Cardiac muscle cell (in vitro differentiated cells and primary cell): ENCODE measurements at regions not wholly inside any gene's neighbourhood (a gene's known extent, or its start where the extent isn't known, plus 50 kb on each side); places are given as distances from the start of the nearest gene placed in this dataset.

Experiments
- DNase-seq, 2 donors: peaks; one replicate each; pipeline versions ENCODE4 v3.0.0 to v3.0.0-alpha.2; 2010 to 2017; ENCODE audit warnings: low read depth in 1 of 2, low spot score in 1 of 2
- H3K27ac ChIP-seq: fragments of 200-600 bp; sonication (generic); 2 replicates; pipeline ENCODE4 v1.5.1; 2016
- H3K27me3 ChIP-seq: fragments of 200-600 bp; sonication (generic); 2 replicates; pipeline ENCODE4 v1.6.0; 2016; ENCODE audit warnings: control low read depth
- H3K36me3 ChIP-seq: fragments of 200-600 bp; sonication (generic); 2 replicates; pipeline ENCODE4 v1.5.1; 2016; ENCODE audit warnings: control low read depth
- H3K4me1 ChIP-seq: fragments of 200-600 bp; sonication (generic); 2 replicates; pipeline ENCODE4 v1.8.1; 2017; ENCODE audit warnings: low read depth, mild to moderate bottlenecking, mixed run types
- H3K4me3 ChIP-seq: fragments of 200-600 bp; sonication (generic); 2 replicates; pipeline ENCODE4 v1.5.1; 2016; ENCODE audit warnings: mild to moderate bottlenecking
- H3K9me3 ChIP-seq: fragments of 200-600 bp; sonication (generic); 2 replicates; pipeline ENCODE4 v1.5.1; 2017; ENCODE audit warnings: low read depth, mild to moderate bottlenecking, control low read depth
- CTCF ChIP-seq: IDR thresholded peaks from 2 replicates; pipeline ENCODE4 v1.5.1; 2012; ENCODE audit warnings: low read depth, mild to moderate bottlenecking, low read length

- no peak for TF ChIP-seq CTCF
- no peak overlapping the region for H3K4me3 ChIP-seq
- no peak for DNase-seq
Measured at GRCh38 chr11:134665188-134665535, 253.1 kb upstream of the B3GAT1 start.

GRCh38 chr11:134664447-134665187, 252.6 kb upstream of the B3GAT1 start:
- no peaks in the 10 kb centered on the region for H3K4me1 ChIP-seq
- no peaks in the 10 kb centered on the region for H3K27me3 ChIP-seq
- no peak overlapping the region for H3K4me3 ChIP-seq
- no peaks in the 10 kb centered on the region for H3K36me3 ChIP-seq
- no peak for TF ChIP-seq CTCF
- no peak for DNase-seq
- no peaks in the 10 kb centered on the region for H3K9me3 ChIP-seq
- no peak overlapping the region for H3K27ac ChIP-seq

More at GRCh38 chr11:134665188-134665535, 253.1 kb upstream of the B3GAT1 start:
- H3K4me1 ChIP-seq = no peaks in the 10 kb centered on the region
- no peaks in the 10 kb centered on the region for H3K9me3 ChIP-seq
- no peak overlapping the region for H3K27ac ChIP-seq
- no peaks in the 10 kb centered on the region for H3K36me3 ChIP-seq
- H3K27me3 ChIP-seq = no peaks in the 10 kb centered on the region

GRCh38 chr11:134663506-134664313, 251.7 kb upstream of the B3GAT1 start:
- TF ChIP-seq CTCF = no peak
- Histone ChIP-seq H3K4me1 (no peaks in the 10 kb centered on the region), H3K9me3 (no peaks in the 10 kb centered on the region), H3K27me3 (no peaks in the 10 kb centered on the region), H3K36me3 (no peaks in the 10 kb centered on the region), H3K27ac (no peak overlapping the region), H3K4me3 (no peak overlapping the region)
- DNase-seq = no peak

- Histone ChIP-seq H3K27ac (no peak overlapping the region), H3K36me3 (no peaks in the 10 kb centered on the region), H3K4me3 (no peak overlapping the region), H3K27me3 (no peaks in the 10 kb centered on the region), H3K4me1 (no peaks in the 10 kb centered on the region), H3K9me3 (no peaks in the 10 kb centered on the region)
- TF ChIP-seq CTCF = no peak
- DNase-seq = no peak
Measured at GRCh38 chr11:134662629-134663360, 250.8 kb upstream of the B3GAT1 start.

- Histone ChIP-seq H3K27ac (no peak overlapping the region), H3K36me3 (no peaks in the 10 kb centered on the region), H3K4me3 (no peak overlapping the region), H3K4me1 (no peaks in the 10 kb centered on the region), H3K9me3 (no peaks in the 10 kb centered on the region), H3K27me3 (no peaks in the 10 kb centered on the region)
- DNase-seq = no peak
- no peak for TF ChIP-seq CTCF
Measured at GRCh38 chr11:134661660-134662059, 249.6 kb upstream of the B3GAT1 start.
